ENCODE measurements at regions not wholly inside any gene's neighbourhood (a gene's known extent, or its start where the extent isn't known, plus 50 kb on each side); places are given as distances from the start of the nearest gene placed in this dataset.
A peak's percentile ranks its signal among the peaks of the same experiment; 100 is the strongest.

- no peak for DNase-seq (ENCODE audit: low read depth)
Measured at GRCh38 chr15:69530991-69531664, 78.5 kb downstream of the RPLP1 start.

- no peak for DNase-seq (ENCODE audit: low read depth)
Measured at GRCh38 chr15:69531665-69532027, 79.0 kb downstream of the RPLP1 start.

GRCh38 chr15:69532066-69532465 is 79.4 kb downstream of the RPLP1 start:
- no peak for DNase-seq (ENCODE audit: low read depth)

DNA sequence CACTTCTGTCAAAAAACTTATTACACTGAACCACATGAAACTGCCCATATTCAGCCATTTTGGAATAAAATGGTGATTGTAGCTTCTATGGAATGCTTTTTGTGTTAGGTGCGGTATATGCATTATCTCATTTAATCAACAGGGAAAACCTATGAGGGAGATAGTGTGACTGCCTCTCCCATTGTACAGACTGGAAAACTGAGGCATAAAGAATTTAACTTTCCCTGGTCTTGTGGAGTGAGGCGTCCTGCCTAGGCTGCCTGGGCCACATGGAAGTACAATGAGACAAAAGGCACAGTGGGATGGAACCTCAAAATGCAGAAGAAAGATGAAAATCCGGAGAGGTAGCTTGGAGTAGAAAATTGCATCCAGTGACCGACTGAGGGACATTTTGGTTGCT is 80.2 kb downstream of the RPLP1 start:
- DNase-seq (ENCODE audit: low read depth), result no peak

GRCh38 chr15:69533522-69533921 is 80.9 kb downstream of the RPLP1 start:
- no peak for DNase-seq (ENCODE audit: low read depth)

- peak; percentile 58 for DNase-seq (ENCODE audit: low read depth)
Measured at GRCh38 chr15:69535101-69535638, 82.6 kb downstream of the RPLP1 start.

DNA sequence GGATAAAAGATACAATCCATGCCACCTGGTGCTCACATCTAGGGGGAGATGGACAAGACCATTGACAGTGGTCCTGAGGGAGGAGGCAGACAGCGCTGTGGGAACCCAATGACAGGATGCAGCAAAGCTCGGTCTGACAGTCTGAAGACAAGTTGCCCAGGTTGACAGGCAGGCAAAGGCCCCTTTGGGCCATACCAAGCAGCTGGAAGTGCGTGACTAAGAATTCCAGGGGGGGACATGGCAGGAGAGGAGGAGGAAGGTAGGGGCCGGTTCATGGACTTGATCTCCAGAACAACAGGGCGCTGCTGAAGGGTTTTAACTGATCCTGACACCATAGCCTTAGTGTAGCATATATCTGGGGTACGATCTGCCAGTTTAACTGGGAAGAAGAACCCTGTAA is 83.4 kb downstream of the RPLP1 start:
- DNase-seq (ENCODE audit: low read depth), result no peak

DNA sequence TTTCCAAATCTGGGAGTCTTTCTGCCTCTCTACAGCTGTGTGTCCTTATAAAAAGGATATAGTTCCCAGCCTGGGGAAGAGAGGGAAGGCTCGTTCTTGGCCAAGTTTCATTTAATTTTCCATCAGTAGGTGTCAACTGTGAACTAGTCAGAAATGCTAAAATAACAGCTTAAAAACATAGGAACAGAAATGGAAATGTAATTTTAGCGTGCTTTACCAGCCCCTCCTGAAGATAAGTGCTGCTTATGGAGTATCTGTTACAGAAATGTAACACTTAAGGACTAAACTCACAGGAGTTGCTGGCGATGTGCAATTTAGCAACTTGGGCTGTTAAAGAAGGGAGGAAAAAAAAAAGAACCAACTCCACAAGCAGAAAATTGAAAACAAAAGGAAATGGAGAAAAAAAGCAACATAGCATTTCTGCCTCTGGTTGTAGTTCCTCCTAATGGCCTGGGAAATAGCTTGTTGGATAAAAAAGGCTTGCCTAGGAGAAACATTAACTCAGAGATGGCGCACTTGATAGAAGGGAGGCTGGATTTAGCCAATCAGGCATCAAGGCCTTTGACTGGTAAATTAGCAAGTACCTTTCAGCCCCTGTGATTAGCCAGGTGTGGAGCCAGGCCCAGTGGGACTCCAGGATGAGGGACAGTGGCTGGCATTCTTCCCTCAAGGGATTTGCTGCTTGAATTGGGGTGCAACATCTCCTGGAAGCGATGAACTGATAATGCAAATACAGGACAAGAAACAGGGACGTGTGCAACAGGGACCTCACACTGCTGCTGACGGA is 84.3 kb downstream of the RPLP1 start:
- no peak for DNase-seq (ENCODE audit: low read depth)

GRCh38 chr15:69537901-69538300 is 85.3 kb downstream of the RPLP1 start:
- DNase-seq (ENCODE audit: low read depth), result no peak

DNA sequence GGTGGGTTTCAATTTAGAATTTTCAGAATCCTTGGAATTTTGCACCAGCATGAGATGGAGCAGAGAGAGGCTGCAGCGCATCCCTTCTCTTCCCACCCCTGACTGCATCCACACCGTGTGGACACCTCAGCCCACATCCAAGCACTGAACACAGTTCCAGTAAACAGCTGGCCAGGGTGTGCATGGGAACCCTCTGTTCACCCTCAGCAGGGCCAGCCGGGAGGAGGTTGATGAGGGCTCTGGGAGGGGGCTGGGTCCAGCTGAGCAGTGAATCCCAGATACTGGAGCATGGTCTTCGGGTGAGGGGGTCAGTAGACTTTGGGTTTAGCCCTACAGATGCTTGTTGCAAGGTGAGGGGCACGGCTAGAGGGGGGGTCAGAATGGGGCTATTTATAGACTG is 85.8 kb downstream of the RPLP1 start:
- DNase-seq (ENCODE audit: low read depth), result no peak

- no peak for DNase-seq (ENCODE audit: low read depth)
Measured at GRCh38 chr15:69539345-69539744, 86.7 kb downstream of the RPLP1 start.

- DNase-seq (ENCODE audit: low read depth), result no peak
Measured at GRCh38 chr15:69540622-69541021, 88.0 kb downstream of the RPLP1 start.

DNA sequence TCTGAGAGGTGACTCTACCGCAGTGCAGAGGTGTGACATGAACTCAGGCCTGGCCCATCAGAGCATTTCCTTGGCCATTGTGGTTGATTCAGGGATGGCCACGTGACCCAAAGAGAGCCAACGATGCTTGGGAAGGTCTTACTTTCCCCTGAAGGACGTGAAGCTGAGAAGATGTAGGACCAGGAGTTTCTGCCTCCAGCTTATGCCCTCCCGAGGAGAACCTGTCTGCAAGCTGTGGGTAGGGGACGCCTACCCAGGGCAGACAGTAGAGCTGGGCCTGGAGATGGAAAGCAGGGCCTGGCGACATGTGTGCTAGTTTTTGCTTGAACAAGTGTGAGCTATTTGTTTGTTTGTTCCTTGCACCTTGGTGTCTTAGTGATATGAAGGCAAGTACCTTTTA is 89.4 kb downstream of the RPLP1 start:
- DNase-seq (ENCODE audit: low read depth), result no peak

DNA sequence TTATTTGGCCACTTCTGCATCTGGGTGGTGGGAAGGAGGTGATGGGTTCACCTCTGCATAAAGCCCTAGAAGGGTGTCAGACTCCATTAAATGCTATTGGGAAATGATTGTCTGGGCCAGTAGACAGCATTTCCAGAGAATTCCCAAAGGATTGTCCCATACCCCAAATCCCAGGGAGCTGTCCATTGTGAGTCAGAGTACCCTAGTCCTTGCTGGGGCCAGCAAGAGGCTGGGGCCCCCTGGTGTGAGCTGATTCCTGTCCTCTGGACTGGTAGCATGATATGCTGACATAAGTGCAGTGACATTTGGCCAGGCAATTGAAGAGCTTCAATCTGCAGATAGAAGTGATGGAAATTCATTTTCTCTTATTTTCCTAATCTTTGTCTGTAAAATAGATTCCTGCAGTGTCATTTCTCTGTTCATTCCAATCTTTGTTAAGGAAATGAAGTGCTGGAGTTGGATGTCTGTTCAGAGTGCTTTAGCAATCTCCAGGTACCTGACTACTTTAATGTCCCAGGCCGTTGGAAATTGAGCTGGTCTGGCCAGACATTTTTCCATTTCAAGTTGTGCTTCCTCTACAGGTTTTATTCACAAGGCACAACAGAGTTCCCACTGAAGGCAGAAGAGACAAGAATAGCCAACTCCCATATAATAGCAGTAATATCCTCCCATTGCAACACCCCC is 91.2 kb downstream of the RPLP1 start:
- DNase-seq (ENCODE audit: low read depth), result no peak

GRCh38 chr15:69544365-69545113 is 91.9 kb downstream of the RPLP1 start:
- DNase-seq (ENCODE audit: low read depth), result no peak

- no peak for DNase-seq (ENCODE audit: low read depth)
Measured at GRCh38 chr15:69546182-69546581, 93.6 kb downstream of the RPLP1 start.

DNA sequence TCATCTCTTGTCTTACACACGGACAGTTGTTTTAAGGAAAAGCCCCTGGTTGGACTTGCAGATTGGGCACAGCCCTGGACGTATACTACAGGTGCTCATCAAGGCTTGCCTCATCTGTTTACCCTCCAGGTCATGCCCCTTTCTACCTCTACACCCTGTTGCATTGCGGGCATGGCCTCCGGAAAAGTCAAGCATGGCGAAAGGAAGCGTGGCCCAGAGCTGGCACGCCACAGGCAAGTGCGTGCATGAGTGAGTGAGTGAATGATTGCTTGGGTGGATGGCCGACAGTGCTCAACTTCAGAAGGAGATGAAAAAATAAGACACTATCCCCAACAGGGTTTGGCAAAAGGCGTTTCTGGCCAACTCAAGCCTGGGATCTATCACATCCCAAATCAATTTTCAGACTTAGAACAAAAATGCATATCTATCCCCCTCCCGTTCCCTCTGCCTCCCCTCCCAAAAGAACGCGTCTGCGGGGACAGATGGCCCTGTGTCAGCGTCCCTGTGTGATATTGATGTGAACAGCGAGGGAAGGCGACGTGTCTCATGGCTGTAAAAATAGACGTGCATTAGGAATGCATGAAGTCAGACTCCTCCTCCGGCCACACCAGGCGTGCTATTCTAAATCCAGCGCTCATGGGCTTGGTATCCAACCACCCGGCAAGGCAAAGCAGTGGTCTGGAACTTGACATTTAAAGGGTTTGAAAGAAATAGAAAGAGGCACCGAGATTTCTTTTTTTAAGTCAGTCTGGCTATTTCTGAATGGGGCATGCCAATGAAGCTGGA is 96.0 kb downstream of the RPLP1 start:
- DNase-seq (ENCODE audit: low read depth), result peak; percentile 26

DNA sequence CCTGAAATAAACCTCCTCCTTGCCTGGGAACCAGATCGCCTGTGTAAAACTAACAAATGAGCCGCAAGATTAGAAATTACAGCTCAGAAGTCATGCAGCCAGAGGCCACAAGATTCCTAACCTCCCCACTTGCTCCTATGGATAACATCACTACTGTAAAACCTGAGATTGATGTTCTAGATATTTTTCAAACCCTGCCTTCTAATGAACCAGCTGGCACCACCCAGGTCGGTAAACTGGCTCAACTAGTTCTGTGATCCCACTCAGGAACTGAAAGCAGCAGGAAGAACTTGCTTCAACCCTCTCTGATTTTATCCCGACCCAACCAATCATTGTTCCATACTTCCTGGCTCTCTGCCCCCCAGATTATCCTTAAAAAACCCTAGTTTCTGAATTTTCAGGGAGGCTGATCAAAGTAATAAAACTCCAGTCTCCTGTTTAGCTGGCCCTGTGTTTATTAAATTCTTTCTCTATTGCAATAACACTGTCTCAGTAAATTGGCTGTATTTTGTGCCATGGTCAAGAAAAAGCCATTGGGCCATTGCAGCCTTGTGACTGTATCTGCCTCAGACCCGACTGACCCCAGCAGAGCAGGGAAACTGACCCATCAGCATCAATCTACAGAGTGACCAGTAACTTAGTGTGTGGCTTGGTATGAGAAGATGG is 98.9 kb downstream of the RPLP1 start:
- no peak for DNase-seq (ENCODE audit: low read depth)

DNA sequence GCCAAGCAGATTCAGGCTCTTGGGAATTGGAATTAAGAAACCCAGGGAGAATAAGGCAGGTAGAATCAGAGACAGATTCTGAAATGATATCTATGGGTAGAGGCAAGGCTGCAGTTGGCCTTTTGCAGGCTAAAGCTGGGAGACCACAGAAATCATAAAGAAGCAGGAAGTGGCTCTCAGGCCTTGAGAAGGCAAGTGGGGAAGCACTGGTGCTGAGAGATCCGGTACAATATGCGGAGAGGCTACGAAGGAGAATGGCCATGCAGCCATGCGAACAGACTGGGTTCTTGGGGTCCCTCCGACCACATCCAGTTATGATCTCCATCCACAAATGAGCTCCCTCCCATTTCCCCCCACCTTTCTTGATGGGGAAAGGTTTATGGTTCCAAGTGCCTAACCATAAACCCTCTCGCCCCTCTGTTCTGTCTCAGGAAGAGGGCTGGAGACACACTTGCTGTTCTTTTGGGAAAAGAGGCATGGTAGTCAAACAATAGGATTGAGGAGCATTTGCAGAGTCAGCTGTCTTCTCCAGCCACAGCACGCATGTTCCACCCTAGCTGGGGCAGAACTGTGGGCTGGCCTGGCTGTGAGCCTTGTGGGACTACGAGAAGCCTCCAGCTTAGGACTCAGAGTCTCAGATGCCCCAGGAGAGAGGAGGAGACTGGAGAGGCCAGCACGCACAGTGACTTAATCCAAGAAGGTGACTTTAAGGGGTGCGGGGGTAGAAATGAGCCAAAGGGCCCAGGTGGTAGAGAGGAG is 99.6 kb downstream of the RPLP1 start:
- no peak for DNase-seq (ENCODE audit: low read depth)

DNA sequence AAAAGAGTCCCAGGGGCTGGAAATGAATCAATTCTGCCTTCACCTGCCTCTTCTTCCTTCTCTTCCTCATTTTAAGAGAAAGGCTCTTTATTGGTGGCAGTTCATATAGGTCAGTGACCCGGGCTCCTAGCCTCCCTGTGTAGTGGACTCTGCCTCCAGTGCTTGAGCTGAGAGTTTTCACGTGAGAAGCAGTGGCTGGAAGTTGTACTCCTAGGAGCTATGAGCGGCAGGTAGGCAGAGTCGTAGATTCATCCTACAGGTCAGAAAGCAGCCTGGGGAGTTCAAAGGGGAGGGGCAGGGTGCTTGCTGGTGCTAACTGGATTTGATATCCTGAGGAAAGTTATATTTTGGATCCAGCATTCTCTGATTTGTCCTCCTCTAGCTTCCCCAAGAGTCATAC is 101.1 kb downstream of the RPLP1 start:
- DNase-seq (ENCODE audit: low read depth), result no peak

Data from EH (cell line).